GM12878 (cell line): ENCODE measurements at regions not wholly inside any gene's neighbourhood (a gene's known extent, or its start where the extent isn't known, plus 50 kb on each side); places are given as distances from the start of the nearest gene placed in this dataset.

Experiments used
- ASH2L ChIP-seq: fragments of 300-600, 200-600 bp; sonication (generic); IDR thresholded peaks from 2 replicates; pipeline ENCODE4 v1.6.1; 2017; ENCODE audit warnings: low read depth, mild to moderate bottlenecking, borderline replicate concordance
- CBX5 ChIP-seq: sonication (generic); IDR thresholded peaks from 2 replicates; pipeline ENCODE4 v1.6.1; 2016; ENCODE audit warnings: low read depth, moderate library complexity, mild to moderate bottlenecking, inconsistent platforms
- CTCF ChIP-seq, 3 experiments: IDR thresholded peaks in 2 of 3; conservative IDR thresholded peaks in 1 of 3; 2 replicates each; pipeline ENCODE4 v1.5.1; 2011; ENCODE audit warnings: low read depth in 3 of 3, low read length in 3 of 3, mild to moderate bottlenecking in 3 of 3, control low read depth in 2 of 3, moderate library complexity in 2 of 3, inconsistent platforms in 1 of 3, mixed read lengths in 1 of 3; ENCODE audit not compliant: control insufficient read depth in 2 of 3, insufficient read depth in 1 of 3; ENCODE audit errors: extremely low read depth in 1 of 3
- FOS ChIP-seq: IDR thresholded peaks from 3 replicates; pipeline ENCODE4 v1.6.1; 2011; ENCODE audit warnings: borderline replicate concordance; ENCODE audit not compliant: insufficient read length; ENCODE audit errors: extremely low read depth
- NR2C2 ChIP-seq: IDR thresholded peaks from 2 replicates; pipeline ENCODE4 v1.6.1; 2011; ENCODE audit warnings: borderline replicate concordance, low read depth; ENCODE audit not compliant: control insufficient read depth, insufficient read length
- POLR2A ChIP-seq: IDR thresholded peaks from 2 replicates; pipeline ENCODE4 v1.6.1; 2011; ENCODE audit warnings: low read depth, mild to moderate bottlenecking, low read length
- ZZZ3 ChIP-seq: IDR thresholded peaks from 2 replicates; pipeline ENCODE4 v1.6.1; 2011; ENCODE audit warnings: low read depth; ENCODE audit not compliant: control insufficient read depth, insufficient read length

GRCh38 chr17:34521955-34522354 is 57.4 kb upstream of the TMEM132E start:
- TF ChIP-seq CBX5 (no peak), FOS (no peak), CTCF (IDR thresholded peaks at IDR 0.05 in 2 of 3, conservative IDR thresholded peaks at IDR 0.05 in 1 of 3; ENCODE audit: control insufficient read depth in 2 of 3, extremely low read depth in 1 of 3, insufficient read depth in 1 of 3, low read depth in 3 of 3, low read length in 3 of 3) (no peak), POLR2A (no peak), ASH2L (no peak), ZZZ3 (no peak), NR2C2 (no peak)
